ENCODE measurements at regions not wholly inside any gene's neighbourhood (a gene's known extent, or its start where the extent isn't known, plus 50 kb on each side); places are given as distances from the start of the nearest gene placed in this dataset.

GRCh38 chr2:149724091-149724490 lies 136.5 kb upstream of the MMADHC start:
- Histone ChIP-seq H3K36me3 (ENCODE audit: low read depth, missing control alignments) (no peaks in the 10 kb centered on the region), H3K9me3 (no peaks in the 10 kb centered on the region), H3K4me3 (no peak overlapping the region), H3K27me3 (no peaks in the 10 kb centered on the region), H3K27ac (no peak overlapping the region), H3K4me1 (peaks cover 3% of the 10 kb centered on the region)
- 81 to 82% methylated on average over 4 of the region's 4 CpGs for WGBS, 2 donors
- no peak for DNase-seq
- TF ChIP-seq POLR2A (IDR thresholded peaks at IDR 0.05), result no peak
- TF ChIP-seq CTCF (IDR thresholded peaks at IDR 0.05), result no peak
- intact Hi-C loops (cut with DNase I; ENCODE audit: low total_unique reads), result no loop called here

- intact Hi-C loops (cut with DNase I; ENCODE audit: low total_unique reads), result no loop called here
- Histone ChIP-seq H3K27ac (no peak overlapping the region), H3K4me3 (no peak overlapping the region), H3K27me3 (no peaks in the 10 kb centered on the region), H3K9me3 (no peaks in the 10 kb centered on the region), H3K4me1 (no peaks in the 10 kb centered on the region), H3K36me3 (ENCODE audit: low read depth, missing control alignments) (no peaks in the 10 kb centered on the region)
- 36 to 49% methylated on average over 2 of the region's 2 CpGs for WGBS, 2 donors
- TF ChIP-seq POLR2A (IDR thresholded peaks at IDR 0.05) (no peak), CTCF (IDR thresholded peaks at IDR 0.05) (no peak)
- no peak for DNase-seq
Observed at GRCh38 chr2:149720615-149721014, 133.0 kb upstream of the MMADHC start.

GRCh38 chr2:149719695-149720094 lies 132.1 kb upstream of the MMADHC start:
- no peaks in the 10 kb centered on the region for H3K27me3 ChIP-seq
- intact Hi-C loops (cut with DNase I; ENCODE audit: low total_unique reads), result no loop called here
- no peaks in the 10 kb centered on the region for H3K36me3 ChIP-seq (ENCODE audit: low read depth, missing control alignments)
- DNase-seq, result no peak
- H3K27ac ChIP-seq, result no peak overlapping the region
- H3K4me3 ChIP-seq, result no peak overlapping the region
- no peaks in the 10 kb centered on the region for H3K4me1 ChIP-seq
- WGBS, 2 donors, result 88% methylated on average over 3 of the region's 3 CpGs
- no peaks in the 10 kb centered on the region for H3K9me3 ChIP-seq
- TF ChIP-seq POLR2A (IDR thresholded peaks at IDR 0.05), result no peak
- TF ChIP-seq CTCF (IDR thresholded peaks at IDR 0.05), result no peak

- intact Hi-C loops (cut with DNase I; ENCODE audit: low total_unique reads), result no loop called here
- Histone ChIP-seq H3K4me1 (no peaks in the 10 kb centered on the region), H3K27ac (no peak overlapping the region), H3K4me3 (no peak overlapping the region), H3K36me3 (ENCODE audit: low read depth, missing control alignments) (no peaks in the 10 kb centered on the region), H3K9me3 (no peaks in the 10 kb centered on the region), H3K27me3 (no peaks in the 10 kb centered on the region)
- WGBS, 2 donors, result 85 to 86% methylated on average over 6 of the region's 6 CpGs
- DNase-seq, result no peak
- TF ChIP-seq POLR2A (IDR thresholded peaks at IDR 0.05) (no peak), CTCF (IDR thresholded peaks at IDR 0.05) (no peak)
Observed at GRCh38 chr2:149716687-149717086, 129.1 kb upstream of the MMADHC start.

GRCh38 chr2:149715894-149716293 lies 128.3 kb upstream of the MMADHC start:
- Histone ChIP-seq H3K4me1 (no peaks in the 10 kb centered on the region), H3K4me3 (no peak overlapping the region), H3K36me3 (ENCODE audit: low read depth, missing control alignments) (no peaks in the 10 kb centered on the region), H3K27ac (no peak overlapping the region), H3K27me3 (no peaks in the 10 kb centered on the region), H3K9me3 (no peaks in the 10 kb centered on the region)
- 90 to 93% methylated on average over 2 of the region's 2 CpGs for WGBS, 2 donors
- TF ChIP-seq CTCF (IDR thresholded peaks at IDR 0.05) (no peak), POLR2A (IDR thresholded peaks at IDR 0.05) (no peak)
- DNase-seq, result no peak
- intact Hi-C loops (cut with DNase I; ENCODE audit: low total_unique reads), result no loop called here
